SU-DHL-6 (cell line): ENCODE measurements at regions not wholly inside any gene's neighbourhood (a gene's known extent, or its start where the extent isn't known, plus 50 kb on each side); places are given as distances from the start of the nearest gene placed in this dataset.

ENCODE experiments used
- H2AFZ ChIP-seq: fragments of 200-600 bp; sonication (generic); 2 replicates; pipeline ENCODE4 v1.6.1; 2014; ENCODE audit warnings: low read depth, mild to moderate bottlenecking, moderate library complexity, mixed read lengths, antibody characterized with exemption, low read length; ENCODE audit not compliant: severe bottlenecking
- H3F3A ChIP-seq: fragments of 200-600 bp; shearing (Covaris generic); 2 replicates; pipeline ENCODE4 v1.6.0; 2016; ENCODE audit warnings: antibody characterized with exemption, mild to moderate bottlenecking; ENCODE audit not compliant: insufficient read depth
- H3K27ac ChIP-seq: fragments of 200-600 bp; sonication (generic); 2 replicates; pipeline ENCODE4 v1.5.1; 2016; ENCODE audit warnings: low read depth, mild to moderate bottlenecking, low read length, moderate library complexity, mixed read lengths
- H3K27me3 ChIP-seq: fragments of 200-600 bp; sonication (generic), shearing (Covaris generic); 2 replicates; pipeline ENCODE4 v1.6.0; 2014; ENCODE audit warnings: mild to moderate bottlenecking, low read length
- H3K36me3 ChIP-seq: fragments of 200-600 bp; sonication (generic); 2 replicates; pipeline ENCODE4 v1.6.1; 2014; ENCODE audit warnings: mild to moderate bottlenecking, low read length, mixed read lengths
- H3K4me2 ChIP-seq: fragments of 300-600, 200-600 bp; shearing (Covaris generic), sonication (generic); 2 replicates; pipeline ENCODE4 v1.6.0; 2014; ENCODE audit warnings: low read length, low read depth, mild to moderate bottlenecking; ENCODE audit not compliant: poor library complexity, severe bottlenecking
- H3K4me3 ChIP-seq: fragments of 200-600 bp; sonication (generic); 2 replicates; pipeline ENCODE4 v1.5.1; 2014; ENCODE audit warnings: antibody characterized with exemption, low read length, mild to moderate bottlenecking, mixed read lengths; ENCODE audit not compliant: insufficient read depth, poor library complexity, severe bottlenecking
- H3K79me2 ChIP-seq: fragments of 200-600 bp; sonication (generic); 2 replicates; pipeline ENCODE4 v1.6.1; 2014; ENCODE audit warnings: mild to moderate bottlenecking, low read length, moderate library complexity; ENCODE audit not compliant: insufficient read depth
- H3K9ac ChIP-seq: fragments of 200-600 bp; sonication (generic); 2 replicates; pipeline ENCODE4 v1.7.0; 2014; ENCODE audit warnings: mild to moderate bottlenecking, low read length
- H3K9me2 ChIP-seq: fragments of 200-600 bp; sonication (generic); replicated peaks from 2 replicates; pipeline ENCODE4 v1.6.1; 2014; ENCODE audit warnings: low read length; ENCODE audit not compliant: insufficient read depth
- H3K9me3 ChIP-seq: fragments of 200-600 bp; sonication (generic); 2 replicates; pipeline ENCODE4 v1.6.1; 2014; ENCODE audit warnings: low read length, mixed read lengths; ENCODE audit not compliant: insufficient read depth
- H4K20me1 ChIP-seq: fragments of 200-600 bp; sonication (generic); 2 replicates; pipeline ENCODE4 v1.6.1; 2014; ENCODE audit warnings: low read depth, mild to moderate bottlenecking, antibody characterized with exemption, low read length, moderate library complexity, mixed read lengths
- EZH2phosphoT487 ChIP-seq: fragments of 200-600 bp; sonication (generic), shearing (Covaris generic); conservative IDR thresholded peaks from 2 replicates; pipeline ENCODE4 v1.6.1; 2018; ENCODE audit warnings: mild to moderate bottlenecking, antibody characterized with exemption, low read length, moderate library complexity, mixed read lengths
- TF ChIP-seq, protein P1 (sequence below): fragments of 200-600 bp; sonication (generic); IDR thresholded peaks from one replicate; pipeline ENCODE4 v1.5.1; 2017; ENCODE audit warnings: antibody characterized with exemption, mild to moderate bottlenecking, low read length, moderate library complexity; ENCODE audit not compliant: insufficient read depth, poor library complexity, severe bottlenecking

DNA sequence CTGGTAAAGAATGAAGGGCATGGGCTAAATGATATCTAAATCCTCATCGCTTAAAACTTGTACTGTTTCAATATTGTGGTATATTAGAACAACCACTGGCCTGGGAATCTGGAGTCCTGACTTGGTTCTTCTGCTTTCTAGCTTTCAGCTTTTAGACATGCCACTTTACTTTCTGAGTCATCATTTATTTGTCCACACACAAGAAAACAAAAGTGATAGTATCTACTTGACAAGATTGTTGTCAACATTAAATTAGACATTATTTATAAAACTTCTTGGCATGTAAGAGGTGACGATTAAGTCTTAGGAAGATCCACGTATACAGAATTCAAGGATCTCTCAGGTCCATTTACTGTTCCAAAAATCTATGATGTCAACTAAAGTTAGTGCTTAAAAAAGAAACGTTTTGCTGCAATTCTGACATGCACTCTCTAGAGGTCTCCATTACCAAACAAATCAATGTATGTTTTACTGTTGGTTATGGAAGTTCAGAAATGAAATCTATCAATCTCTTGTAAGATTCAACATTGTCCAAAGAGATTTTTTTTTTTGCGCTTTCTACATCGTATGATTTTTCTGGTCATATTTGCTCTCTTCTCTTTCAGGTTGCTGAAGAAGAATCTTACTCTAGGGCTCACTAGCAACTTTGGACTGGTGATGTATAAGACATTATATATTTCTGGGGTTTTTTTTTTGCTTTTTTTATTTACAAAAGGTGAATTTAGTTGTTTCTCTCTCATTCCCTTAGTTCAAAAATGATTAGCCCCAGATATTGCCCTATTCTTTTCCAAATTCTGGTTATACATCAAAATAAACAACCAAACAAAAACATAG is 53.6 kb upstream of the DYNC1I1 start:
- no peak overlapping the region for H3K27ac ChIP-seq

DNA sequence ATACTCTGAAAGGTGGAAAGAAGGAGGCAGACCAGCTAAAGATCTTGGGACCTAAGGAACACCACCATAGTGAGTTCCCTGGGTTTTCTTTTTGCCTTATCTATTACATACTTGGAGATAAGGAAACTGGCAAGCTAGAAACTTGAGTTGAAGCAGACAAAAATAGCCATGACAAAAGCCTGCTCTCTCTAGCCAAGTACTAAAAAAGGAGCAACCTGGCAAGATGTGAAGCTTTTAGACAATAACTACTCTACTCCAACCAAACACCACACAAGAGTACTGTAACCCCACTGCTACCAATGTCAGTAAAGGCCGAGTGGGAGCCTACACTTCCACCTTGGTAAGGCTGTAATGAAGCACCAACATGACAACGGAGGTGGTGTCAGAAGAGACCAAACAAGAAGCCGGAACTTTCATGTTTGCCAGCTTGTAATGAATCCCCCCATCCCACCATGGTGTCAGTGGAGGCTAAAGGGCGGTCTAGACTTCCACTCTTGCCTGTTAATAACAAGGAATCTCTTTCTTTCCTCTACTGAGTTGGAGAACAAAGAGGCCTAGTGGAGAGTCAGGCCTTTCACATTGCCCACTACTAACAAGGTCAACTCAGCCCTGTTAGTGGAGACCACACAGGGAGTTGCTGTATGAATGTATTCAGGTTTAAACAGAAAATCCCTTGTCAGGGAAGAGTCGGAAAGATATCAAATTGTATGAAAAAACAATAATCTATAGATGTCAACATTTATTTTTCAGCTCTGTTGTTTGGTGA is 55.8 kb upstream of the DYNC1I1 start:
- Histone ChIP-seq H4K20me1 (no peaks in the 10 kb centered on the region; the same call in 1 of the 2 replicates), H2AFZ (no peak overlapping the region), H3K27ac (no peak overlapping the region), H3F3A (no peaks in the 10 kb centered on the region), H3K36me3 (no peaks in the 10 kb centered on the region), H3K9ac (no peak overlapping the region), H3K9me3 (no peaks in the 10 kb centered on the region), H3K4me3 (no peak overlapping the region), H3K9me2 (no peaks in the 10 kb centered on the region), H3K4me2 (no peak overlapping the region), H3K79me2 (no peaks in the 10 kb centered on the region), H3K27me3 (no peaks in the 10 kb centered on the region)
- TF ChIP-seq, protein P1, sequence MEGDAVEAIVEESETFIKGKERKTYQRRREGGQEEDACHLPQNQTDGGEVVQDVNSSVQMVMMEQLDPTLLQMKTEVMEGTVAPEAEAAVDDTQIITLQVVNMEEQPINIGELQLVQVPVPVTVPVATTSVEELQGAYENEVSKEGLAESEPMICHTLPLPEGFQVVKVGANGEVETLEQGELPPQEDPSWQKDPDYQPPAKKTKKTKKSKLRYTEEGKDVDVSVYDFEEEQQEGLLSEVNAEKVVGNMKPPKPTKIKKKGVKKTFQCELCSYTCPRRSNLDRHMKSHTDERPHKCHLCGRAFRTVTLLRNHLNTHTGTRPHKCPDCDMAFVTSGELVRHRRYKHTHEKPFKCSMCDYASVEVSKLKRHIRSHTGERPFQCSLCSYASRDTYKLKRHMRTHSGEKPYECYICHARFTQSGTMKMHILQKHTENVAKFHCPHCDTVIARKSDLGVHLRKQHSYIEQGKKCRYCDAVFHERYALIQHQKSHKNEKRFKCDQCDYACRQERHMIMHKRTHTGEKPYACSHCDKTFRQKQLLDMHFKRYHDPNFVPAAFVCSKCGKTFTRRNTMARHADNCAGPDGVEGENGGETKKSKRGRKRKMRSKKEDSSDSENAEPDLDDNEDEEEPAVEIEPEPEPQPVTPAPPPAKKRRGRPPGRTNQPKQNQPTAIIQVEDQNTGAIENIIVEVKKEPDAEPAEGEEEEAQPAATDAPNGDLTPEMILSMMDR = no peak
- no peak for TF ChIP-seq EZH2phosphoT487

More for the DNA sequence above, 53.6 kb upstream of the DYNC1I1 start:
- Histone ChIP-seq H2AFZ (no peak overlapping the region), H3K9me2 (no peaks in the 10 kb centered on the region), H3K9ac (no peak overlapping the region), H3F3A (no peaks in the 10 kb centered on the region), H4K20me1 (no peaks in the 10 kb centered on the region), H3K36me3 (no peaks in the 10 kb centered on the region), H3K4me2 (no peak overlapping the region), H3K9me3 (no peaks in the 10 kb centered on the region), H3K4me3 (no peak overlapping the region), H3K79me2 (no peaks in the 10 kb centered on the region), H3K27me3 (no peaks in the 10 kb centered on the region)
- TF ChIP-seq EZH2phosphoT487 = no peak
- TF ChIP-seq, protein P1 = no peak

DNA sequence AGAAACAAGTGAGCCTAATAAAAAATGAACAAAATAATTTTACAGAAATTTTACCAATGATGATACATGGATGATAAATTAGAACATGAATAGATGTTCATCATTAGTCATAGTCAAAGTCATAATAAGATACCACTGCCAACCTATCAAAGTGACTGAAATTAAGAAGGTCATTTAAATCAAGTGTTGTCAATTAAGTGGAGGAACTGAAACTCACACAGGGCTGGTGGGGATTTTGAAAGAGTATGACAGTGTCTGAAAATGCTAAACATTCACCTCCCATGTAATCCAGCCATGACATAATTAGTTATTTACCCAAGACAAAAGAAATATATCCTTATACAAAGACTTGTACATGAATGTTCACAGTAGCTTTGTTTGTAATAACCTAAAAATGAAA is 57.1 kb upstream of the DYNC1I1 start:
- no peak overlapping the region for H3K4me3 ChIP-seq
- H4K20me1 ChIP-seq = no peaks in the 10 kb centered on the region; the same call in 1 of the 2 replicates
- H3K9me3 ChIP-seq = no peaks in the 10 kb centered on the region
- no peak overlapping the region for H3K9ac ChIP-seq
- no peak overlapping the region for H3K27ac ChIP-seq
- no peaks in the 10 kb centered on the region for H3K79me2 ChIP-seq
- H3K4me2 ChIP-seq = no peak overlapping the region
- H3K36me3 ChIP-seq = no peaks in the 10 kb centered on the region
- no peak for TF ChIP-seq EZH2phosphoT487
- TF ChIP-seq, protein P1 = no peak
- no peaks in the 10 kb centered on the region for H3K9me2 ChIP-seq
- no peak overlapping the region for H2AFZ ChIP-seq
- H3K27me3 ChIP-seq = no peaks in the 10 kb centered on the region
- H3F3A ChIP-seq = no peaks in the 10 kb centered on the region
